Activated CD8-positive, alpha-beta memory T cell treated with anti-CD3 and anti-CD28 coated beads for 1 hour (primary cell): ENCODE measurements at regions not wholly inside any gene's neighbourhood (a gene's known extent, or its start where the extent isn't known, plus 50 kb on each side); places are given as distances from the start of the nearest gene placed in this dataset.
"Not testable (repeated sequence)": the region's sequence is repeated elsewhere in the genome, so short reads cannot be mapped to it uniquely, and the experiment has no call there.

Experiments used
- DNase-seq, 2 donors: peaks; one replicate each; pipeline ENCODE4 v3.0.0-alpha.2; 2020; ENCODE audit warnings: low read depth in 1 of 2; ENCODE audit errors: extremely low read depth in 1 of 2

DNA sequence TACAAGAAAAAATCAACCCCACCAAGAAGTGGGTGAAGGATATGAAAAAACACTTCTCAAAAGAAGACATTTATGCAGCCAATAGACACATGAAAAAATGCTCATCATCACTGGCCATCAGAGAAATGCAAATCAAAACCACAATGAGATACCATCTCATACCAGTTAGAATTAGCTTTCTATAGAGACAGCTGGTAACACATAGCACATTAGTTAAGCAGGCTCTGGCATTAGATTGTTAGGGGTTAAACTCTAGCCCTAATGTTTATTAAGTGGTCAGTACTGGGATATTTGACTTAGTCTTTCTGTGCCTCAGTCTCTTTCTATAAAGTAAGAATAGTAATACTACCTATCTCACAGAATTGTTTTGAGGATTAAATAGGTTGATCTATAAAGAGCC lies 65.2 kb upstream of the TGFBR2 start:
- not testable (repeated sequence) for DNase-seq

GRCh38 chr3:30542897-30543296 lies 63.5 kb upstream of the TGFBR2 start:
- DNase-seq = no peak

- no peak for DNase-seq
Measured at GRCh38 chr3:30544812-30545211, 61.6 kb upstream of the TGFBR2 start.

- DNase-seq = no peak
Measured at GRCh38 chr3:30546934-30547333, 59.5 kb upstream of the TGFBR2 start.

GRCh38 chr3:30547716-30548115 lies 58.7 kb upstream of the TGFBR2 start:
- no peak for DNase-seq

DNA sequence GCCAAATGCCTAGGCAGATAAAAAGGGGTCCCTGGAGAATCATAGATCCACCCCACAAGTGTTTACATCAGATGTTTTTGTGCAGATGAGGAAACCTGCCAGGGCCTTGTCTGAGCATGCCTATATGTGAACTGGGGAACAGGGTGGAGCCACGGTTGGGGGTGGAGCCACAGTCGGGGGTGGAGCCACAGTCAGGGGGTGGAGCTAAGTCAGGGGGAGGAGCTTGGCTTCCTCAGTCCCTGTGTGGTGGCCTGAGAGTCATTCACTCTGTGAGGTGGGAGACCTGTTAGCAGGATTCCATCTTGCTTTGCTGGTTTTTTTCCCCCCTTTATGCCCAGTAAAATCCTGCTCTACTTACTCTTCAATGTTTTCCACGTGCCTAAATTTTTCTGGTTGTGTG lies 57.8 kb upstream of the TGFBR2 start:
- no peak for DNase-seq

DNA sequence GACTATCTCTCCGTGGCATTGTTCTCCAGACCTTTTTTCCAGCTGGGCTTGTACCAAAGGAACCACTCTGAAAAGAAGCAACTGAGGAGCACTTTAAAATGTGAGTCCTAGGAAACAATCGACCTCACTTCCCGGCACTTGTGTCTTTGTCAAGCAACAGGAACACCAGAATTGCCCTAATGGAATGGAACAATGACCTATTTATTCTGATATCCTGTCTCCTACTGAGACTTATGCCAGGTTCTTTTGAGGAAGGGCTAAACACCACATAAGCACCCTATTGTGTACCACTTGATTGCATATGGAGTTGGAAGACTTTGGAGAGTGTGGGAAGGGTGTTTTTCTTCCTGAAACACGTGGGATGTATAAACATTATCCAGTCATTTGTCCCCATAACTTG lies 56.8 kb upstream of the TGFBR2 start:
- no peak for DNase-seq

DNA sequence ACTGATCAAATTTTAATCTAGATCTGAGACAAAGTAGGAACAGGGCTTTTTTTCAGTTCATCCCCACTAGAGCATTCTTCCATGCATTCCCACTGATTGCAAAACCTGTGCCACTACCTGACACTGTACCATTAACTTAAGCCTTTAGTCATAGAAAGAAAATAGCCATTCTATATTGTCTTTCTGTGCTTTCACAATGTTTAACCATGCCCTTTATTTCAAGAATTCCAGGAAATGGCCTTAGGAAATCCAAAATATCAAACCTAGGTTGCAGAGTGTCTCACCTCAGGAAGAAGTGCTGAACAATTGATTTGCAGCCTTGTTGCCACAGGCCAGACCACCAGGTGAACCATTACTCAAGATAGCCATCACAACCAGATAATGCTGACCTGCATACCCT lies 56.2 kb upstream of the TGFBR2 start:
- DNase-seq = no peak

- DNase-seq = no peak
Measured at GRCh38 chr3:30551266-30551665, 55.1 kb upstream of the TGFBR2 start.

DNA sequence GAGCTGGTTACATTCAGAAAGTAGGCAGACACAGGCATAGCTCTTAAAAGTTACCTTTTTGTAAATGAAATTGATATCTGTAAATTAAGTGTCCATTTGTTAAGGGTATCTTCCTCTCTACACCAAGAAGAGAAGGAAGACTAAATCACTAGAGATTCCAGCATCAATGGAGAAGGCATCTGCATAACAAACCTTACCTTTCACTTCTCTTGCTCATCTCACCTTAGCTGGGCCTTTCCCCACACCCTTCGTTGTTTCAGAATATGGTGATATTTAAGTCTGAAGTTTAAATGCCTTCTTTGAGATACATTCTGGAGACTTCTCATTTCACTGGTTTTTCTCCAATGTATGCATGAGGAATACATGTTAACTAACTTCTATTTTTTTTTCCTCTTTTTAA lies 54.5 kb upstream of the TGFBR2 start:
- DNase-seq = no peak

- no peak for DNase-seq
Measured at GRCh38 chr3:30553641-30554316, 52.6 kb upstream of the TGFBR2 start.

GRCh38 chr3:30554317-30554690 lies 52.1 kb upstream of the TGFBR2 start:
- no peak for DNase-seq

GRCh38 chr3:30555968-30556367 lies 50.4 kb upstream of the TGFBR2 start:
- DNase-seq = no peak
